Activated CD4-positive, alpha-beta T cell treated with anti-CD3 and anti-CD28 coated beads, Interleukin-2, amount 10 ng/mL, durations not matched to agents 24 days and 14 days (primary cell): ENCODE measurements at regions not wholly inside any gene's neighbourhood (a gene's known extent, or its start where the extent isn't known, plus 50 kb on each side); places are given as distances from the start of the nearest gene placed in this dataset.
A peak's percentile ranks its signal among the peaks of the same experiment; 100 is the strongest.
"Not testable (repeated sequence)": the region's sequence is repeated elsewhere in the genome, so short reads cannot be mapped to it uniquely, and the experiment has no call there.

Experiments used
- DNase-seq: peaks from one replicate; pipeline ENCODE4 v3.0.0; 2022
- H3K27ac Mint-ChIP-seq: one replicate; pipeline ENCODE4 v1.8.0; 2022; ENCODE audit warnings: mild to moderate bottlenecking, mixed read lengths
- H3K27me3 Mint-ChIP-seq: one replicate; pipeline ENCODE4 v1.8.0; 2022; ENCODE audit warnings: mixed read lengths
- H3K36me3 Mint-ChIP-seq: one replicate; pipeline ENCODE4 v1.8.0; 2022; ENCODE audit warnings: low read depth, mild to moderate bottlenecking, mixed read lengths
- H3K4me1 Mint-ChIP-seq: one replicate; pipeline ENCODE4 v1.8.0; 2021; ENCODE audit warnings: mixed read lengths
- H3K4me3 Mint-ChIP-seq: one replicate; pipeline ENCODE4 v1.8.0; 2022; ENCODE audit warnings: mild to moderate bottlenecking, moderate library complexity, mixed read lengths
- H3K9me3 Mint-ChIP-seq: one replicate; pipeline ENCODE4 v1.8.0; 2021; ENCODE audit warnings: mixed read lengths
- intact Hi-C: fragments of 100-400 bp; cut with micrococcal nuclease; formaldehyde crosslinking; loops from one replicate; pipeline ENCODE4 v1.15.1; 2023

DNA sequence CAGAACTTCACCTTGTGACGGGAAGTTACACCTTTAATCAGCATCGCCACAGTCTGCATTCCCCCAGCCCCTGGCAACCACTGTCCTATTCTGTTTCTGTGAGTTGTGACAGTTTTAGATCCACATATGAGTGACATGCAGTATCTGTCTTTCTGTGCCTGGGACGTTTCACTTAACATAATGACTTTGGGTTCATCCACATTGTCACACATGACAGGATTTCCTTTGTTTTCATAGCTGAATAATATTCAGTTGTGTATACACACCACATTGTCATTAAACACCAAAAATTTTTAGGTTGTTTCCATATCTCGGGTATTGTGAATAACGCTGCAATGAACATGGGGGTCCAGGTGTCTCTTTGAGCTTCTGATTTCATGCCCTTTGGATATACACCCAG, 62.6 kb upstream of the BDH1 start:
- peaks cover 71% of the 10 kb centered on the region for H3K36me3 Mint-ChIP-seq
- H3K4me1 Mint-ChIP-seq, H3K27ac Mint-ChIP-seq, DNase-seq, intact Hi-C loops, H3K27me3 Mint-ChIP-seq, H3K9me3 Mint-ChIP-seq, H3K4me3 Mint-ChIP-seq: not testable (repeated sequence)

DNA sequence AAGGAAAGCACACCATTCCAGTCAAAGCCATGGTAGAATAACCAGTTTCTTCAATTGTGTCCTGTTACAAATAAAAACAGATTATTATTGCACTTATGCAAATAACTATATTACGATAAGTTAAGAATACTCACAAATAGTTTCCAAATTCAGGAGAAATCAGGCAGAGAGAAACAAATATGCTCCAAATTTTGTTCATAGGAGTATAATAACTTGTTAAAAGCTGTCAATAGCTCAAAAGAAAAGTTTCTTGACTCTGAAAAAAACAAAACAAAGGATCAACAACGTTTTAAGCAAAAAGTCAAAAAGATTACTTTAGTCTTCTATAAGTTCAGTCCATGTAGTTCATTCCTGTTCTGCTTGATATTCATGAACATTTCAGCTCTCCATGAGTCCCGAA, 59.7 kb upstream of the BDH1 start:
- H3K36me3 Mint-ChIP-seq: peaks cover 73% of the 10 kb centered on the region
- intact Hi-C loops: no loop called here
- peaks cover 7% of the 10 kb centered on the region for H3K4me1 Mint-ChIP-seq
- no peak overlapping the region for H3K4me3 Mint-ChIP-seq
- no peak overlapping the region for H3K27ac Mint-ChIP-seq
- DNase-seq: no peak
- no peaks in the 10 kb centered on the region for H3K27me3 Mint-ChIP-seq
- H3K9me3 Mint-ChIP-seq: peaks cover 8% of the 10 kb centered on the region

GRCh38 chr3:197614134-197614533, 58.4 kb upstream of the BDH1 start:
- H3K27ac Mint-ChIP-seq: peak overlapping the region; percentile 30
- peaks cover 73% of the 10 kb centered on the region for H3K36me3 Mint-ChIP-seq
- DNase-seq, intact Hi-C loops, H3K4me3 Mint-ChIP-seq, H3K27me3 Mint-ChIP-seq, H3K9me3 Mint-ChIP-seq: not testable (repeated sequence)
- peaks cover 12% of the 10 kb centered on the region for H3K4me1 Mint-ChIP-seq

GRCh38 chr3:197613199-197613598, 57.4 kb upstream of the BDH1 start:
- intact Hi-C loops: no loop called here
- H3K27me3 Mint-ChIP-seq: no peaks in the 10 kb centered on the region
- DNase-seq: peak; percentile 74
- H3K4me3 Mint-ChIP-seq: peak overlapping the region; percentile 27
- peaks cover 68% of the 10 kb centered on the region for H3K36me3 Mint-ChIP-seq
- peaks cover 8% of the 10 kb centered on the region for H3K9me3 Mint-ChIP-seq
- H3K4me1 Mint-ChIP-seq: peaks cover 12% of the 10 kb centered on the region
- peak overlapping the region; percentile 78 for H3K27ac Mint-ChIP-seq

DNA sequence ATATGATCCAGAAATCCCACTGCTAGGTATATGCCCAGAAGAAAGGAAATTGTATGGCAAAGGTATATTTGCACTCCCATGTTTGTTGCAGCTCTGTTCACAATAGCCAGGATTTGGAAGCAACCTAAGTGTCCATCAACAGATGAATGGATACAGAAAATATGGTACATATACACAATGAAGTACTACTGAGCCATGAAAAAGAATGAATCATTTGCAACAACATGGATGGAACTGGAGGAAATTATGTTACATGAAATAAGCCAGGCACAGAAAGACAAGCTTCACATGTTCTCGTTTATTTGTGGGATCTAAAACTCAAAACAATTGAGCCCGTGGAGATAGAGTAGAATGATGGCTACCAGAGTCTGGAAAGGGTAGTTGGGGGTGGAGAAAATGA, 55.5 kb upstream of the BDH1 start:
- H3K9me3 Mint-ChIP-seq: peaks cover 4% of the 10 kb centered on the region
- intact Hi-C loops: no loop called here
- no peak overlapping the region for H3K27ac Mint-ChIP-seq
- no peak for DNase-seq
- no peak overlapping the region for H3K4me3 Mint-ChIP-seq
- peaks cover 12% of the 10 kb centered on the region for H3K4me1 Mint-ChIP-seq
- H3K27me3 Mint-ChIP-seq: no peaks in the 10 kb centered on the region
- H3K36me3 Mint-ChIP-seq: peaks cover 68% of the 10 kb centered on the region

DNA sequence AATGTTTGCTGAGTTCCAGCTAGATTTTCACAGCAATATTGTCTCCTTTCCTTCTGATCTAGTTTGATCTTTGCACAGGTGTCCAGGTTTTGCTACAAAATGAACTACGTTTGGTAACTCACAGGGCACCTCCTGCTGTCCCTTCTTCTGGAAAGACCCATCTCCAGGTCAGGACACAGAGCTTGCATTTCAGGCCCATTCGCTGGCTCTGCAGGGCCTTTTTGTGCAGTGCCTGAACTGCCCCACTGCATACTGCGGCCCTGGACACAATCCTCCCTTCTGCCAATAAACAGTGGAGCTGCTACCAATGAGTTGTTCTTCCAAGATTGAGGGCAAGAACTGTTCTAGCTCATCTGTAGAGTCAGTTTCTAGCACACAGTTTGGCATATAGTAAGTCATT, 50.7 kb upstream of the BDH1 start:
- Mint-ChIP-seq H3K4me1 (peaks cover 5% of the 10 kb centered on the region), H3K9me3 (peaks cover 4% of the 10 kb centered on the region), H3K27me3 (no peaks in the 10 kb centered on the region), H3K4me3 (no peak overlapping the region), H3K27ac (no peak overlapping the region), H3K36me3 (peaks cover 41% of the 10 kb centered on the region)
- no peak for DNase-seq
- intact Hi-C loops: no loop called here
